K562 (cell line): ENCODE measurements at regions not wholly inside any gene's neighbourhood (a gene's known extent, or its start where the extent isn't known, plus 50 kb on each side); places are given as distances from the start of the nearest gene placed in this dataset.

Source experiments
- CHD2 ChIP-seq: IDR thresholded peaks from 2 replicates; pipeline ENCODE4 v1.6.1; 2011; ENCODE audit warnings: low read depth, low read length
- CREB1 ChIP-seq, 2 experiments: sonication (generic) in 1 of 2; formaldehyde crosslinking in 1 of 2; IDR thresholded peaks; 2 replicates each; pipeline versions ENCODE4 v1.6.1 to v1.8.0; 2012 to 2022; ENCODE audit warnings: inconsistent platforms in 1 of 2, mild to moderate bottlenecking in 1 of 2, missing genetic modification reagents in 1 of 2, moderate library complexity in 1 of 2
- DMBX1 ChIP-seq: fragments of 250-450 bp; sonication (Bioruptor Pico); IDR thresholded peaks from 2 replicates; pipeline ENCODE4 v1.8.0; 2022; ENCODE audit warnings: inconsistent platforms, mild to moderate bottlenecking, moderate library complexity, borderline replicate concordance
- FOXK1 ChIP-seq: sonication (generic); formaldehyde crosslinking; IDR thresholded peaks from 2 replicates; pipeline ENCODE4 v1.8.0; 2022; ENCODE audit warnings: missing genetic modification reagents, mild to moderate bottlenecking, borderline replicate concordance
- GTF2F1 ChIP-seq: IDR thresholded peaks from 2 replicates; pipeline ENCODE4 v1.6.1; 2011; ENCODE audit warnings: low read depth, low read length, improper control_type of control experiment
- POLR2A ChIP-seq: fragments of 450-650 bp; conservative IDR thresholded peaks from 2 replicates; pipeline ENCODE4 v1.6.1; 2016
- POLR2AphosphoS5 ChIP-seq: IDR thresholded peaks from 2 replicates; pipeline ENCODE4 v1.6.1; 2011; ENCODE audit warnings: mild to moderate bottlenecking, low read depth, low read length, moderate library complexity; ENCODE audit not compliant: control insufficient read depth, insufficient read depth
- SIN3B ChIP-seq: fragments of 450-650 bp; IDR thresholded peaks from 2 replicates; pipeline ENCODE4 v1.6.1; 2017; ENCODE audit warnings: low read depth, mild to moderate bottlenecking, moderate library complexity
- TF ChIP-seq, protein P1 (sequence below), 3 experiments: IDR thresholded peaks in 2 of 3; conservative IDR thresholded peaks in 1 of 3; 2 replicates each; pipeline ENCODE4 v1.5.1; 2011 to 2012; ENCODE audit warnings: low read length in 3 of 3, mild to moderate bottlenecking in 3 of 3, control low read depth in 2 of 3, improper control_type of control experiment in 1 of 3, inconsistent platforms in 1 of 3, low read depth in 1 of 3, mixed read lengths in 1 of 3, moderate library complexity in 1 of 3; ENCODE audit not compliant: insufficient read depth in 2 of 3
- TF ChIP-seq, protein P2 (sequence below): sonication (generic); formaldehyde crosslinking; IDR thresholded peaks from 2 replicates; pipeline ENCODE4 v1.8.1; 2023; ENCODE audit warnings: mild to moderate bottlenecking, missing genetic modification reagents

DNA sequence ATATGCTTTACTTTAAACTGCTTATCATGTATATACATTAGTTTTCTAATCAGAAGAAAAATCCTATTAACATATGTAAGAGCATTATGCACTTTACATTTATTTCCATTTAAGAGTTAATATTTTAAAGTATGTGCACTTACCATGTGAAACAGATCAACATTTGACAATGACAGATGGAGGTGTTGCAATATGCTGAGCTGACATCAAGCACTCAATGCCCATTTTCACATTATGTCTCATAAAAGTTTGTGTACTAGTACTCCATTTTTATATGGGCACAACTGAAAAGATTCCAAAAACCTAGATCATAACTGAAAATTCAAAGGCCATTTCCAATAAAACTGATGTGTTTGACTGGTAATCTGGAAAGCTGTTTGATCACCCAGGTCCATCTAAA, 420.9 kb upstream of the SOX9 start:
- TF ChIP-seq, protein P1, sequence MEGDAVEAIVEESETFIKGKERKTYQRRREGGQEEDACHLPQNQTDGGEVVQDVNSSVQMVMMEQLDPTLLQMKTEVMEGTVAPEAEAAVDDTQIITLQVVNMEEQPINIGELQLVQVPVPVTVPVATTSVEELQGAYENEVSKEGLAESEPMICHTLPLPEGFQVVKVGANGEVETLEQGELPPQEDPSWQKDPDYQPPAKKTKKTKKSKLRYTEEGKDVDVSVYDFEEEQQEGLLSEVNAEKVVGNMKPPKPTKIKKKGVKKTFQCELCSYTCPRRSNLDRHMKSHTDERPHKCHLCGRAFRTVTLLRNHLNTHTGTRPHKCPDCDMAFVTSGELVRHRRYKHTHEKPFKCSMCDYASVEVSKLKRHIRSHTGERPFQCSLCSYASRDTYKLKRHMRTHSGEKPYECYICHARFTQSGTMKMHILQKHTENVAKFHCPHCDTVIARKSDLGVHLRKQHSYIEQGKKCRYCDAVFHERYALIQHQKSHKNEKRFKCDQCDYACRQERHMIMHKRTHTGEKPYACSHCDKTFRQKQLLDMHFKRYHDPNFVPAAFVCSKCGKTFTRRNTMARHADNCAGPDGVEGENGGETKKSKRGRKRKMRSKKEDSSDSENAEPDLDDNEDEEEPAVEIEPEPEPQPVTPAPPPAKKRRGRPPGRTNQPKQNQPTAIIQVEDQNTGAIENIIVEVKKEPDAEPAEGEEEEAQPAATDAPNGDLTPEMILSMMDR (IDR thresholded peaks at IDR 0.05 in 2 of 3, conservative IDR thresholded peaks at IDR 0.05 in 1 of 3; ENCODE audit: insufficient read depth in 2 of 3, low read depth in 1 of 3, low read length in 3 of 3) = no peak
- TF ChIP-seq FOXK1 (CRISPR knock-in tag) (no peak), GTF2F1 (no peak), DMBX1 (CRISPR knock-in tag) (no peak), POLR2A (no peak), CHD2 (no peak), SIN3B (no peak), CREB1 (IDR thresholded peaks at IDR 0.05) (no peak), CREB1 (CRISPR knock-in tag; IDR thresholded peaks at IDR 0.05) (no peak), POLR2AphosphoS5 (no peak)
- TF ChIP-seq, protein P2, sequence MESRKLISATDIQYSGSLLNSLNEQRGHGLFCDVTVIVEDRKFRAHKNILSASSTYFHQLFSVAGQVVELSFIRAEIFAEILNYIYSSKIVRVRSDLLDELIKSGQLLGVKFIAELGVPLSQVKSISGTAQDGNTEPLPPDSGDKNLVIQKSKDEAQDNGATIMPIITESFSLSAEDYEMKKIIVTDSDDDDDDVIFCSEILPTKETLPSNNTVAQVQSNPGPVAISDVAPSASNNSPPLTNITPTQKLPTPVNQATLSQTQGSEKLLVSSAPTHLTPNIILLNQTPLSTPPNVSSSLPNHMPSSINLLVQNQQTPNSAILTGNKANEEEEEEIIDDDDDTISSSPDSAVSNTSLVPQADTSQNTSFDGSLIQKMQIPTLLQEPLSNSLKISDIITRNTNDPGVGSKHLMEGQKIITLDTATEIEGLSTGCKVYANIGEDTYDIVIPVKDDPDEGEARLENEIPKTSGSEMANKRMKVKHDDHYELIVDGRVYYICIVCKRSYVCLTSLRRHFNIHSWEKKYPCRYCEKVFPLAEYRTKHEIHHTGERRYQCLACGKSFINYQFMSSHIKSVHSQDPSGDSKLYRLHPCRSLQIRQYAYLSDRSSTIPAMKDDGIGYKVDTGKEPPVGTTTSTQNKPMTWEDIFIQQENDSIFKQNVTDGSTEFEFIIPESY (CRISPR knock-in tag) = no peak
